ENCODE measurements at regions not wholly inside any gene's neighbourhood (a gene's known extent, or its start where the extent isn't known, plus 50 kb on each side); places are given as distances from the start of the nearest gene placed in this dataset.

- no peak for TF ChIP-seq CTCF (IDR thresholded peaks at IDR 0.05)
- no peak for TF ChIP-seq EZH2 (IDR thresholded peaks at IDR 0.05; ENCODE audit: borderline replicate concordance, insufficient read depth, low read depth, low read length, poor library complexity, severe bottlenecking)
- ATAC-seq (ENCODE audit: low read depth) (no peak), DNase-seq (no peak)
- Histone ChIP-seq H4K20me1 (ENCODE audit: control insufficient read depth, insufficient read depth, low read length, poor library complexity, severe bottlenecking) (no peaks in the 10 kb centered on the region), H3K4me3 (ENCODE audit: control extremely low read depth in 1 of 5, extremely low read depth in 1 of 5, insufficient read depth in 1 of 5, low read depth in 2 of 5, low read length in 4 of 5) (no peak overlapping the region), H3K36me3 (replicated peaks in 1 of 2; ENCODE audit: control extremely low read depth in 1 of 2, control insufficient read depth in 1 of 2, extremely low read depth in 1 of 2, insufficient read depth in 2 of 2, low read length in 1 of 2) (no peaks in the 10 kb centered on the region), H3K79me2 (ENCODE audit: control insufficient read depth, insufficient read depth, low read length) (no peaks in the 10 kb centered on the region), H3K9me3 (ENCODE audit: control extremely low read depth in 1 of 3, control insufficient read depth in 2 of 3, insufficient read depth in 1 of 3, low read length in 2 of 3) (peaks cover 0 to 10% (median 2%) of the 10 kb centered on the region in 3 donors), H3K4me1 (ENCODE audit: control insufficient read depth in 2 of 2, insufficient read depth in 2 of 2, low read length in 2 of 2) (no peaks in the 10 kb centered on the region), H3K27me3 (replicated peaks in 1 of 4; ENCODE audit: control extremely low read depth in 1 of 4, control insufficient read depth in 3 of 4, insufficient read depth in 4 of 4, low read length in 3 of 4) (peaks cover 0 to 9% (median 0%) of the 10 kb centered on the region in 4 experiments), H2AFZ (ENCODE audit: insufficient read depth, low read depth, low read length, poor library complexity, severe bottlenecking) (no peak overlapping the region), H3K4me2 (replicated peaks; ENCODE audit: low read depth, low read length, poor library complexity, severe bottlenecking) (no peak overlapping the region), H3K27ac (ENCODE audit: low read length in 2 of 2) (no peak overlapping the region), H3K9ac (ENCODE audit: low read length) (no peak overlapping the region)
- Mint-ChIP-seq H3K9me3 (ENCODE audit: insufficient read depth) (peaks cover 13% of the 10 kb centered on the region), H3K27ac (no peak overlapping the region), H3K4me1 (no peaks in the 10 kb centered on the region), H3K4me3 (no peak overlapping the region), H3K27me3 (peaks cover 21% of the 10 kb centered on the region)
- intact Hi-C loops (cut with micrococcal nuclease) = no loop called here
- ChIA-PET POLR2A (no interaction called here), CTCF (no interaction called here)
- WGBS (ENCODE audit: insufficient coverage) = 83% methylated on average over 5 of the region's 5 CpGs
Observed at GRCh38 chr5:1743061-1743768, 56.4 kb downstream of the MRPL36 start.

- 6% methylated on average over 2 of the region's 3 CpGs for WGBS (ENCODE audit: insufficient coverage)
- H3K9ac ChIP-seq (ENCODE audit: low read length) = no peak overlapping the region
- Mint-ChIP-seq H3K27me3 (peaks cover 22% of the 10 kb centered on the region), H3K9me3 (ENCODE audit: insufficient read depth) (peaks cover 13% of the 10 kb centered on the region), H3K4me1 (no peaks in the 10 kb centered on the region), H3K4me3 (no peak overlapping the region), H3K27ac (no peak overlapping the region)
- no peaks in the 10 kb centered on the region for H3K36me3 ChIP-seq (replicated peaks in 1 of 2; ENCODE audit: control extremely low read depth in 1 of 2, control insufficient read depth in 1 of 2, extremely low read depth in 1 of 2, insufficient read depth in 2 of 2, low read length in 1 of 2)
- intact Hi-C loops (cut with micrococcal nuclease) = no loop called here
- H2AFZ ChIP-seq (ENCODE audit: insufficient read depth, low read depth, low read length, poor library complexity, severe bottlenecking) = no peak overlapping the region
- CTCF ChIA-PET = no interaction called here
- no peaks in the 10 kb centered on the region for H4K20me1 ChIP-seq (ENCODE audit: control insufficient read depth, insufficient read depth, low read length, poor library complexity, severe bottlenecking)
- H3K4me2 ChIP-seq (replicated peaks; ENCODE audit: low read depth, low read length, poor library complexity, severe bottlenecking) = no peak overlapping the region
- peak; percentile 36 for DNase-seq
- no peaks in the 10 kb centered on the region for H3K4me1 ChIP-seq (ENCODE audit: control insufficient read depth in 2 of 2, insufficient read depth in 2 of 2, low read length in 2 of 2)
- TF ChIP-seq EZH2 (IDR thresholded peaks at IDR 0.05; ENCODE audit: borderline replicate concordance, insufficient read depth, low read depth, low read length, poor library complexity, severe bottlenecking) (no peak), CTCF (IDR thresholded peaks at IDR 0.05) (peak; percentile 62)
- no peak overlapping the region for H3K27ac ChIP-seq (ENCODE audit: low read length in 2 of 2)
- POLR2A ChIA-PET = no interaction called here
- H3K27me3 ChIP-seq (replicated peaks in 1 of 4; ENCODE audit: control extremely low read depth in 1 of 4, control insufficient read depth in 3 of 4, insufficient read depth in 4 of 4, low read length in 3 of 4) = peaks cover 0 to 6% (median 0%) of the 10 kb centered on the region in 4 experiments
- peaks cover 1 to 15% (median 2%) of the 10 kb centered on the region in 3 donors for H3K9me3 ChIP-seq (ENCODE audit: control extremely low read depth in 1 of 3, control insufficient read depth in 2 of 3, insufficient read depth in 1 of 3, low read length in 2 of 3)
- H3K79me2 ChIP-seq (ENCODE audit: control insufficient read depth, insufficient read depth, low read length) = no peaks in the 10 kb centered on the region
- H3K4me3 ChIP-seq (ENCODE audit: control extremely low read depth in 1 of 5, extremely low read depth in 1 of 5, insufficient read depth in 1 of 5, low read depth in 2 of 5, low read length in 4 of 5) = no peak overlapping the region
- no peak for ATAC-seq (ENCODE audit: low read depth)
Observed at GRCh38 chr5:1737790-1738405, 61.7 kb downstream of the MRPL36 start.
